Spleen (tissue), 11 donors: ENCODE measurements at regions not wholly inside any gene's neighbourhood (a gene's known extent, or its start where the extent isn't known, plus 50 kb on each side); places are given as distances from the start of the nearest gene placed in this dataset.

Source experiments
- DNase-seq: peaks from one replicate; pipeline ENCODE4 v3.0.0-alpha.2; 2020
- H3K27ac ChIP-seq, 8 donors: fragments of 200-600 bp; sonication (generic) in 7 of 8; 1 replicate in 4 of 8; 2 replicates in 4 of 8; pipeline versions ENCODE4 v1.5.0 to v1.8.0; 2016 to 2021; ENCODE audit warnings: inconsistent platforms in 4 of 8, mild to moderate bottlenecking in 4 of 8, moderate library complexity in 1 of 8
- H3K27me3 ChIP-seq, 7 donors: fragments of 200-600 bp; sonication (generic) in 6 of 7; replicated peaks in 1 of 7; 1 replicate in 4 of 7; 2 replicates in 3 of 7; pipeline versions ENCODE4 v1.5.0 to v1.8.0; 2016 to 2021; ENCODE audit warnings: inconsistent platforms in 3 of 7, mild to moderate bottlenecking in 1 of 7
- H3K36me3 ChIP-seq, 6 donors: fragments of 200-600 bp; sonication (generic) in 5 of 6; 1 replicate in 4 of 6; 2 replicates in 2 of 6; pipeline versions ENCODE4 v1.5.0 to v1.8.0; 2016 to 2021; ENCODE audit warnings: inconsistent platforms in 2 of 6
- H3K4me1 ChIP-seq, 6 donors: fragments of 200-600 bp; sonication (generic) in 5 of 6; 1 replicate in 3 of 6; 2 replicates in 3 of 6; pipeline versions ENCODE4 v1.5.0 to v1.8.0; 2016 to 2021; ENCODE audit warnings: inconsistent platforms in 3 of 6
- H3K4me3 ChIP-seq, 8 donors: fragments of 200-600 bp; sonication (generic) in 7 of 8; 1 replicate in 4 of 8; 2 replicates in 4 of 8; pipeline versions ENCODE4 v1.5.0 to v1.8.0; 2016 to 2021; ENCODE audit warnings: inconsistent platforms in 4 of 8, mild to moderate bottlenecking in 4 of 8, moderate library complexity in 2 of 8
- H3K9me3 ChIP-seq, 8 donors: fragments of 200-600 bp; sonication (generic) in 7 of 8; 1 replicate in 4 of 8; 2 replicates in 4 of 8; pipeline versions ENCODE4 v1.5.0 to v1.8.0; 2016 to 2021; ENCODE audit warnings: inconsistent platforms in 4 of 8
- POLR2A ChIP-seq, 3 donors: fragments of 450-650 bp; IDR thresholded peaks; one replicate each; pipeline ENCODE4 v1.5.1; 2017; ENCODE audit warnings: antibody characterized with exemption in 3 of 3, mild to moderate bottlenecking in 1 of 3
- POLR2AphosphoS5 ChIP-seq, 3 donors: sonication (generic); formaldehyde crosslinking; IDR thresholded peaks; one replicate each; pipeline ENCODE4 v1.5.1; 2017; ENCODE audit warnings: antibody characterized with exemption in 3 of 3
- WGBS, 5 donors: extraction: QIAGEN DNeasy Blood & Tissue Kit in 3 of 5; methylation state at CpG; one replicate each; pipeline versions ENCODE4 v1.1.5 to v1.1.7; 2013 to 2018; 5-methylcytosine and 5-hydroxymethylcytosine counted together
- intact Hi-C: fragments of 100-400 bp; cut with DNase I; formaldehyde crosslinking; loops from one replicate; pipeline ENCODE4 v1.15.0; 2023; ENCODE audit warnings: low total_unique reads
- TF ChIP-seq, protein P1 (sequence below), 11 experiments: fragments of 200-600 bp in 7 of 11; fragments of 450-650 bp in 4 of 11; sonication (generic) in 4 of 11; IDR thresholded peaks in 8 of 11; conservative IDR thresholded peaks in 3 of 11; 1 replicate in 7 of 11; 2 replicates in 4 of 11; pipeline versions ENCODE4 v1.4.0 to v1.8.0; 2016 to 2021; ENCODE audit warnings: antibody characterized with exemption in 11 of 11, inconsistent platforms in 4 of 11, mild to moderate bottlenecking in 1 of 11
- donor health status: healthy with polysubstance abuse.
- donor health status: DM: no; HTN: no; CAD: no; lungs with moderate emphysema.
- donor health status: DM: no; HTN: no; CAD: no.
- donor health status: Bipolar disorder and iron deficiency.
- donor health status: healthy.
- donor health status: DM: no; HTN: no; CAD: no.
- donor health status: DM: yes; HTN: yes; CAD: no.

DNA sequence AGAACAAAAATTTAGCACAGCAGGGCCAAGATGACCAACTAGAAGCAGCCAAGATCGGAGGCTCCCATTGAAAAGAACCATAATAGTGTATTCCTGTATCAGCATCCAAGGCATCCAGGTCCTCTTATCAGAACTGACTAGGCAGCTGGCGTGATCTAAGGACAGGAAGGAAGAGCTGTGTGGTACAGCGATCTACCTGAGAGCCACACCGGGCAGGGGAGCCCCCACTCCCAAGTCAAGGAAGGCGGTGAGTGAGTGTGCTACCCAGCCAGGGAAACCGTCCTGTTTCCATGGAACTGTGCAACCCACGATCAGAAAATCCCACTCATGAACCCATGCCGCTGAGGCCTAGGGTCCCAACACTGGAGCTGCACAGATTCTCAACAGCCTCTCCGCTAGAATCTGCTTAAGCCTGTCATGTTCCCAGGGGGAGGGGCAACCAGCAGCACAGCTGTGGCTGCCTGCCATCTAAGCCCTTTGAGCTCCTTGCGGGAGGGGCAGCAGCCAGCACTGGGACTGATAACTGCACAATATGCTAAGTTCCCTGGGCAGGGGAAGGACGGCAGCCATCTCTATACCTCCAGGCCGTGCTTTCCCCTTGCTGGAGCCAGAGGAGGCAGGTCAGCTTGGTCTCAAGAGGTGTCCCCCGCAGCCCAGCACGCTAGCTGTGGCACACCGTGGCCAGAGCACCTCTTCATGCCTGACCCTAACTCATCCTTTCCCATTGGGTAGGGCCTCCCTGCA, 213.0 kb upstream of the SMIM30 start:
- WGBS, 5 donors, result 65 to 84% (median 67%) methylated on average over 9 to 15 of the region's 15 CpGs
- no peak for TF ChIP-seq POLR2AphosphoS5 (IDR thresholded peaks at IDR 0.05)
- no peak for TF ChIP-seq POLR2A (IDR thresholded peaks at IDR 0.05)
- TF ChIP-seq, protein P1, sequence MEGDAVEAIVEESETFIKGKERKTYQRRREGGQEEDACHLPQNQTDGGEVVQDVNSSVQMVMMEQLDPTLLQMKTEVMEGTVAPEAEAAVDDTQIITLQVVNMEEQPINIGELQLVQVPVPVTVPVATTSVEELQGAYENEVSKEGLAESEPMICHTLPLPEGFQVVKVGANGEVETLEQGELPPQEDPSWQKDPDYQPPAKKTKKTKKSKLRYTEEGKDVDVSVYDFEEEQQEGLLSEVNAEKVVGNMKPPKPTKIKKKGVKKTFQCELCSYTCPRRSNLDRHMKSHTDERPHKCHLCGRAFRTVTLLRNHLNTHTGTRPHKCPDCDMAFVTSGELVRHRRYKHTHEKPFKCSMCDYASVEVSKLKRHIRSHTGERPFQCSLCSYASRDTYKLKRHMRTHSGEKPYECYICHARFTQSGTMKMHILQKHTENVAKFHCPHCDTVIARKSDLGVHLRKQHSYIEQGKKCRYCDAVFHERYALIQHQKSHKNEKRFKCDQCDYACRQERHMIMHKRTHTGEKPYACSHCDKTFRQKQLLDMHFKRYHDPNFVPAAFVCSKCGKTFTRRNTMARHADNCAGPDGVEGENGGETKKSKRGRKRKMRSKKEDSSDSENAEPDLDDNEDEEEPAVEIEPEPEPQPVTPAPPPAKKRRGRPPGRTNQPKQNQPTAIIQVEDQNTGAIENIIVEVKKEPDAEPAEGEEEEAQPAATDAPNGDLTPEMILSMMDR (IDR thresholded peaks at IDR 0.05 in 8 of 11, conservative IDR thresholded peaks at IDR 0.05 in 3 of 11), result no peak
- H3K4me3 ChIP-seq, result no peak overlapping the region

DNA sequence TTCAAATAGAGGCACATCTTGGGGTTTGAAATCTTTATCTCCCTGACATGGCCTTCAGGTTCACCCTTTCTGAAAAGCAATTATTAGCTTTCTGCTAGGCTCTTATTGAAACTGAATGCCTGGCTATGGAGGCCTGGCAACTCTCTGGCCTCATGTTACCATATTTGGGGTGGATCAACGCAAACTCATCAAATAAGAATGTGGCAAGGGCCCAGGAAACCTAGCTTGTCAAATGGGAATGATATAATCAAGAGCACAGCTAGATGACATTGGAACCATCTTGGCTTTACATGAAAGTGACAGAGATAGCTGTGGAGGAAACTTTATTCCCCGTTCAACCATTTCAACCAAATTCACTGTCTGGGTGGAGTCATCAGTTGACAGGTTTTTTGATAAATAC, 202.8 kb upstream of the SMIM30 start:
- H3K9me3 ChIP-seq, result no peaks in the 10 kb centered on the region
- no peak overlapping the region for H3K27ac ChIP-seq
- no peaks in the 10 kb centered on the region for H3K36me3 ChIP-seq
- no peaks in the 10 kb centered on the region for H3K27me3 ChIP-seq
- no peak overlapping the region for H3K4me3 ChIP-seq
- 66 to 85% (median 78%) methylated on average over 2 of the region's 2 CpGs for WGBS, 5 donors
- TF ChIP-seq, protein P1 (IDR thresholded peaks at IDR 0.05 in 8 of 11, conservative IDR thresholded peaks at IDR 0.05 in 3 of 11), result no peak
- no peak for TF ChIP-seq POLR2AphosphoS5 (IDR thresholded peaks at IDR 0.05)
- TF ChIP-seq POLR2A (IDR thresholded peaks at IDR 0.05), result no peak
- intact Hi-C loops, result no loop called here
- no peaks in the 10 kb centered on the region for H3K4me1 ChIP-seq
- DNase-seq, result no peak

More for the DNA sequence above, 213.0 kb upstream of the SMIM30 start:
- no peaks in the 10 kb centered on the region for H3K27me3 ChIP-seq
- DNase-seq, result peak; percentile 51
- no peaks in the 10 kb centered on the region for H3K36me3 ChIP-seq
- H3K27ac ChIP-seq, result no peak overlapping the region
- H3K4me1 ChIP-seq, result no peaks in the 10 kb centered on the region
- H3K9me3 ChIP-seq, result peaks cover 0 to 13% (median 0%) of the 10 kb centered on the region in 8 donors
- intact Hi-C loops, result no loop called here

DNA sequence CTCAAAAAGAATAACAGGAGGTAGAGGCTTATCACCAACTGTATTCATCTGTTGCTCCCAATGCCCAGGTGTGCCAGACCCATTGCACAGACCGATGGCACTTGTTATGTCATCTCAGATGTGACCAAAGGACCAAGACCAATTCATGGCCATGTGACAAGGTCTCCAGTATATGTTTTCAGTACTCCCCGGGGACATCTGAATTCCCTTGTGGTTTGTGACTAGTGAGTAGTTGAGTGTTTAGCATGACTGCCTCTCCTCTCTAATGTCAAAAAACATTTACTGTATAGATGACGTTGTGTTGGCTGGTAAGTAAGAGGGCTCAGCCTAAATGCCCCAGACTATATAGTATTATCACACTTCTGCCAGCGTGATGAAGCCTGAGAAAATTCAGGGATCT, 202.1 kb upstream of the SMIM30 start:
- intact Hi-C loops, result no loop called here
- TF ChIP-seq POLR2AphosphoS5 (IDR thresholded peaks at IDR 0.05) (no peak), POLR2A (IDR thresholded peaks at IDR 0.05) (no peak)
- TF ChIP-seq, protein P1 (IDR thresholded peaks at IDR 0.05 in 8 of 11, conservative IDR thresholded peaks at IDR 0.05 in 3 of 11), result no peak
- Histone ChIP-seq H3K36me3 (no peaks in the 10 kb centered on the region), H3K27me3 (no peaks in the 10 kb centered on the region), H3K4me1 (no peaks in the 10 kb centered on the region), H3K27ac (no peak overlapping the region), H3K4me3 (no peak overlapping the region), H3K9me3 (no peaks in the 10 kb centered on the region)
- WGBS, 5 donors, result 70 to 81% (median 77%) methylated on average over 4 of the region's 4 CpGs
- no peak for DNase-seq

DNA sequence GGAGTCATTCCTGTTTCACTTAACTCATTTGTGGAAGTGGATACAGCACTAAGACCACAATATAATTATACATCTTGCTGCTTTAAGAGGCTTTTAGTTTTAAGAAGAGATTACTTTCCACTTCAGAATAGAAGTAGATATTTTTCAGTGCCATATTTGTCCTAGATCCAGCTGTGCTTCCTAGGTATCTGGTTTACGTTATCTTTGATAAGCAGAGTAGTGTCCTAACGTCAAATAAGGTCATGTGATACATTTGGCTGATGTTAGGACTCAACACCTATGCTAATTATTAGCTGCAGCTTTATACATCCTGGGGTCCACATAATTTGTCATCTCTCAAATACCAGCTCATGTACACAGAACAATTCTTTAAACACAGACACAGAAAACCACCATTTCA, 196.2 kb upstream of the SMIM30 start:
- TF ChIP-seq POLR2AphosphoS5 (IDR thresholded peaks at IDR 0.05) (no peak), POLR2A (IDR thresholded peaks at IDR 0.05) (no peak)
- TF ChIP-seq, protein P1 (IDR thresholded peaks at IDR 0.05 in 8 of 11, conservative IDR thresholded peaks at IDR 0.05 in 3 of 11), result no peak
- DNase-seq, result no peak
- 38 to 63% (median 54%) methylated on average over 2 of the region's 2 CpGs for WGBS, 5 donors
- intact Hi-C loops, result no loop called here
- Histone ChIP-seq H3K27me3 (no peaks in the 10 kb centered on the region), H3K4me3 (no peak overlapping the region), H3K36me3 (no peaks in the 10 kb centered on the region), H3K4me1 (no peaks in the 10 kb centered on the region), H3K27ac (no peak overlapping the region), H3K9me3 (no peaks in the 10 kb centered on the region)
